SU-DHL-6 (cell line): ENCODE measurements at regions not wholly inside any gene's neighbourhood (a gene's known extent, or its start where the extent isn't known, plus 50 kb on each side); places are given as distances from the start of the nearest gene placed in this dataset.
A peak's percentile ranks its signal among the peaks of the same experiment; 100 is the strongest.
"Not testable (repeated sequence)": the region's sequence is repeated elsewhere in the genome, so short reads cannot be mapped to it uniquely, and the experiment has no call there.

Experiments used
- H2AFZ ChIP-seq: fragments of 200-600 bp; sonication (generic); 2 replicates; pipeline ENCODE4 v1.6.1; 2014; ENCODE audit warnings: low read depth, mild to moderate bottlenecking, moderate library complexity, mixed read lengths, antibody characterized with exemption, low read length; ENCODE audit not compliant: severe bottlenecking
- H3F3A ChIP-seq: fragments of 200-600 bp; shearing (Covaris generic); 2 replicates; pipeline ENCODE4 v1.6.0; 2016; ENCODE audit warnings: antibody characterized with exemption, mild to moderate bottlenecking; ENCODE audit not compliant: insufficient read depth
- H3K27ac ChIP-seq: fragments of 200-600 bp; sonication (generic); 2 replicates; pipeline ENCODE4 v1.5.1; 2016; ENCODE audit warnings: low read depth, mild to moderate bottlenecking, low read length, moderate library complexity, mixed read lengths
- H3K27me3 ChIP-seq: fragments of 200-600 bp; sonication (generic), shearing (Covaris generic); 2 replicates; pipeline ENCODE4 v1.6.0; 2014; ENCODE audit warnings: mild to moderate bottlenecking, low read length
- H3K36me3 ChIP-seq: fragments of 200-600 bp; sonication (generic); 2 replicates; pipeline ENCODE4 v1.6.1; 2014; ENCODE audit warnings: mild to moderate bottlenecking, low read length, mixed read lengths
- H3K4me2 ChIP-seq: fragments of 300-600, 200-600 bp; shearing (Covaris generic), sonication (generic); 2 replicates; pipeline ENCODE4 v1.6.0; 2014; ENCODE audit warnings: low read length, low read depth, mild to moderate bottlenecking; ENCODE audit not compliant: poor library complexity, severe bottlenecking
- H3K4me3 ChIP-seq: fragments of 200-600 bp; sonication (generic); 2 replicates; pipeline ENCODE4 v1.5.1; 2014; ENCODE audit warnings: antibody characterized with exemption, low read length, mild to moderate bottlenecking, mixed read lengths; ENCODE audit not compliant: insufficient read depth, poor library complexity, severe bottlenecking
- H3K79me2 ChIP-seq: fragments of 200-600 bp; sonication (generic); 2 replicates; pipeline ENCODE4 v1.6.1; 2014; ENCODE audit warnings: mild to moderate bottlenecking, low read length, moderate library complexity; ENCODE audit not compliant: insufficient read depth
- H3K9ac ChIP-seq: fragments of 200-600 bp; sonication (generic); 2 replicates; pipeline ENCODE4 v1.7.0; 2014; ENCODE audit warnings: mild to moderate bottlenecking, low read length
- H3K9me2 ChIP-seq: fragments of 200-600 bp; sonication (generic); replicated peaks from 2 replicates; pipeline ENCODE4 v1.6.1; 2014; ENCODE audit warnings: low read length; ENCODE audit not compliant: insufficient read depth
- H3K9me3 ChIP-seq: fragments of 200-600 bp; sonication (generic); 2 replicates; pipeline ENCODE4 v1.6.1; 2014; ENCODE audit warnings: low read length, mixed read lengths; ENCODE audit not compliant: insufficient read depth
- H4K20me1 ChIP-seq: fragments of 200-600 bp; sonication (generic); 2 replicates; pipeline ENCODE4 v1.6.1; 2014; ENCODE audit warnings: low read depth, mild to moderate bottlenecking, antibody characterized with exemption, low read length, moderate library complexity, mixed read lengths
- CTCF ChIP-seq: fragments of 200-600 bp; sonication (generic); IDR thresholded peaks from one replicate; pipeline ENCODE4 v1.5.1; 2017; ENCODE audit warnings: antibody characterized with exemption, mild to moderate bottlenecking, low read length, moderate library complexity; ENCODE audit not compliant: insufficient read depth, poor library complexity, severe bottlenecking
- EZH2phosphoT487 ChIP-seq: fragments of 200-600 bp; sonication (generic), shearing (Covaris generic); conservative IDR thresholded peaks from 2 replicates; pipeline ENCODE4 v1.6.1; 2018; ENCODE audit warnings: mild to moderate bottlenecking, antibody characterized with exemption, low read length, moderate library complexity, mixed read lengths

- no peak overlapping the region for H3K4me2 ChIP-seq
- H3K27ac ChIP-seq, result no peak overlapping the region
- TF ChIP-seq EZH2phosphoT487, result no peak
- TF ChIP-seq CTCF, result peak; percentile 47
- no peaks in the 10 kb centered on the region for H3F3A ChIP-seq
- H3K9me2 ChIP-seq, result no peaks in the 10 kb centered on the region
- no peak overlapping the region for H2AFZ ChIP-seq
- H3K27me3 ChIP-seq, result no peaks in the 10 kb centered on the region
- H3K9ac ChIP-seq, result no peak overlapping the region
- H3K36me3 ChIP-seq, result no peaks in the 10 kb centered on the region
- H4K20me1 ChIP-seq, result no peaks in the 10 kb centered on the region
- H3K79me2 ChIP-seq, result no peaks in the 10 kb centered on the region
- no peaks in the 10 kb centered on the region for H3K9me3 ChIP-seq
- H3K4me3 ChIP-seq, result no peak overlapping the region
These were observed 408.6 kb upstream of the ADGRB3 start for GRCh38 chr6:68226460-68226859.

GRCh38 chr6:68225729-68226128, 409.4 kb upstream of the ADGRB3 start:
- Histone ChIP-seq H3K79me2 (no peaks in the 10 kb centered on the region), H3K4me3 (no peak overlapping the region), H3K36me3 (no peaks in the 10 kb centered on the region), H3K9ac (no peak overlapping the region), H3F3A (no peaks in the 10 kb centered on the region), H3K9me2 (no peaks in the 10 kb centered on the region), H3K9me3 (no peaks in the 10 kb centered on the region), H3K4me2 (no peak overlapping the region), H3K27me3 (no peaks in the 10 kb centered on the region), H3K27ac (no peak overlapping the region), H2AFZ (peak overlapping the region; percentile 46), H4K20me1 (no peaks in the 10 kb centered on the region)
- TF ChIP-seq EZH2phosphoT487 (no peak), CTCF (no peak)

DNA sequence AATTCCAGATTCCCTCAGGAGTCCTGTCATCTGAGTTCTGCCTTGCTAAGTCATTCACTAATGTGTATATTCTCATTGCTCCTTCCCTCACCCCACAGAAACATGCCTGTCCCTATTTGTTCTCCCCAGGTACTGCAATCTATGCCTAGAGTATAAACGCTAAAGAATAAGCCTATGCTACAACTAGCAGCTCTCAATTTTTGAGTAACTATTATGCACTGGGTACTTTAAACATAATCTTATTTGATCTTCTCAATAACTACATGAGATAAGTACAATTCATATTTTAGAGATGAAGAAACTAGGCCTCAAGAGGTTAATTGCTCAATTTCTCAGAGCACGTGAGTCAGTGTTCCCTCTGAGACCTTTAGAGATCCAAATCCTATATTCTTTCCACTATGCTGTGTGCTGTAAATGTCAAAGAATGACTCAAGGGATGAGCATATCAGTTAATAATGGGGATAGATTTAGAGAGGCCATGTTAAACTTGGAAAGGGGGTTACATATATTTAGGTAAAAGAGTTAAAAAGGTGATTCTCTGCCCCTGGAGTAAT, 423.8 kb upstream of the ADGRB3 start:
- H3K9me3 ChIP-seq, result no peaks in the 10 kb centered on the region
- peak overlapping the region; percentile 22 for H2AFZ ChIP-seq
- no peaks in the 10 kb centered on the region for H4K20me1 ChIP-seq
- H3K27me3 ChIP-seq, result no peaks in the 10 kb centered on the region
- no peaks in the 10 kb centered on the region for H3K9me2 ChIP-seq
- no peak overlapping the region for H3K9ac ChIP-seq
- H3K36me3 ChIP-seq, result no peaks in the 10 kb centered on the region
- H3K4me2 ChIP-seq, result no peak overlapping the region
- no peaks in the 10 kb centered on the region for H3F3A ChIP-seq
- no peak overlapping the region for H3K27ac ChIP-seq
- TF ChIP-seq EZH2phosphoT487 (no peak), CTCF (no peak)
- H3K4me3 ChIP-seq, result no peak overlapping the region
- no peaks in the 10 kb centered on the region for H3K79me2 ChIP-seq

DNA sequence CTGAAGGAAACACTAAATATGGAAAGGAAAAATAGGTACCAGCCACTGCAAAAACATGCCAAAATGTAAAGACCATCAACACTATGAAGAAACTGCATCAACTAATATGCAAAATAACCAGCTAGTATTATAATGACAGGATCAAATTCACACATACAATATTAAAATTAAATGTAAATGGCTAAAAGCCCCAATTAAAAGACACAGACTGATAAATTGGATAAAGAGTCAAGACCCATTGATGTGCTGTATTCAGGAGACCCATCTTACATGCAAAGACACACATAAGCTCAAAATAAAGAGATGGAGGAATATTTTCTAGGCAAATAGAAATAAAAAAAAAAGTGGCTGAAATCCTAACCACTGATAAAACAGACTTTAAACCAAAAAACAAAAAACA, 427.5 kb upstream of the ADGRB3 start:
- not testable (repeated sequence) for H4K20me1 ChIP-seq, H3K79me2 ChIP-seq, H3K9me2 ChIP-seq

More for the DNA sequence above, 427.5 kb upstream of the ADGRB3 start:
- not testable (repeated sequence) for H3K9ac ChIP-seq, H2AFZ ChIP-seq, H3K9me3 ChIP-seq, H3K36me3 ChIP-seq, H3K27me3 ChIP-seq, H3F3A ChIP-seq, H3K4me3 ChIP-seq, H3K27ac ChIP-seq, H3K4me2 ChIP-seq
